Gastrocnemius medialis (tissue), 4 donors: ENCODE measurements at regions not wholly inside any gene's neighbourhood (a gene's known extent, or its start where the extent isn't known, plus 50 kb on each side); places are given as distances from the start of the nearest gene placed in this dataset.

Experiments used
- CTCF ChIP-seq, 5 experiments: fragments of 450-650 bp in 3 of 5; fragments of 200-600 bp in 2 of 5; sonication (generic) in 2 of 5; IDR thresholded peaks in 4 of 5; conservative IDR thresholded peaks in 1 of 5; 1 replicate in 4 of 5; 2 replicates in 1 of 5; pipeline ENCODE4 v1.5.1; 2016 to 2019; ENCODE audit warnings: antibody characterized with exemption in 5 of 5, mild to moderate bottlenecking in 3 of 5, moderate library complexity in 3 of 5
- POLR2A ChIP-seq, 2 donors: fragments of 450-650 bp; IDR thresholded peaks; one replicate each; pipeline ENCODE4 v1.6.1; 2017; ENCODE audit warnings: antibody characterized with exemption in 2 of 2, mild to moderate bottlenecking in 2 of 2, moderate library complexity in 2 of 2

GRCh38 chr7:20913853-20914252 is 127.2 kb upstream of the SP8 start:
- no peak for TF ChIP-seq CTCF (IDR thresholded peaks at IDR 0.05 in 4 of 5, conservative IDR thresholded peaks at IDR 0.05 in 1 of 5)
- no peak for TF ChIP-seq POLR2A (IDR thresholded peaks at IDR 0.05)
